Parathyroid adenoma (tissue), 2 donors: ENCODE measurements at regions not wholly inside any gene's neighbourhood (a gene's known extent, or its start where the extent isn't known, plus 50 kb on each side); places are given as distances from the start of the nearest gene placed in this dataset.
A peak's percentile ranks its signal among the peaks of the same experiment; 100 is the strongest.

Experiments
- H2AFZ ChIP-seq: fragments of 300-600 bp; sonication (generic); one replicate; pipeline ENCODE4 v1.7.0; 2017; ENCODE audit warnings: antibody characterized with exemption, mild to moderate bottlenecking
- H3K27ac ChIP-seq: fragments of 300-600 bp; sonication (generic); one replicate; pipeline ENCODE4 v1.7.0; 2017
- H3K27me3 ChIP-seq: fragments of 300-600 bp; sonication (generic); one replicate; pipeline ENCODE4 v1.7.0; 2017; ENCODE audit warnings: low read length; ENCODE audit not compliant: control insufficient read depth, insufficient read depth
- H3K36me3 ChIP-seq: fragments of 300-600 bp; sonication (generic); one replicate; pipeline ENCODE4 v1.7.0; 2017; ENCODE audit warnings: low read length; ENCODE audit not compliant: control insufficient read depth, insufficient read depth
- H3K4me1 ChIP-seq: fragments of 300-600 bp; sonication (generic); one replicate; pipeline ENCODE4 v1.7.0; 2017; ENCODE audit warnings: control low read depth
- H3K4me2 ChIP-seq: fragments of 300-600 bp; sonication (generic); one replicate; pipeline ENCODE4 v1.7.0; 2017; ENCODE audit warnings: low read length
- H3K4me3 ChIP-seq: fragments of 300-600 bp; sonication (generic); one replicate; pipeline ENCODE4 v1.7.0; 2017; ENCODE audit warnings: low read depth, low read length
- H3K79me2 ChIP-seq: fragments of 300-600 bp; sonication (generic); one replicate; pipeline ENCODE4 v1.7.0; 2017; ENCODE audit warnings: control low read depth
- H3K9ac ChIP-seq: fragments of 300-600 bp; sonication (generic); one replicate; pipeline ENCODE4 v1.7.0; 2017; ENCODE audit warnings: mild to moderate bottlenecking
- H3K9me3 ChIP-seq: fragments of 300-600 bp; sonication (generic); one replicate; pipeline ENCODE4 v1.7.0; 2017; ENCODE audit warnings: low read length; ENCODE audit not compliant: control insufficient read depth
- TF ChIP-seq, protein P1 (sequence below): fragments of 300-600 bp; sonication (generic); IDR thresholded peaks from one replicate; pipeline ENCODE4 v1.7.0; 2017; ENCODE audit warnings: antibody characterized with exemption, mild to moderate bottlenecking
- donor health status: primary hyperparathyroidism.

DNA sequence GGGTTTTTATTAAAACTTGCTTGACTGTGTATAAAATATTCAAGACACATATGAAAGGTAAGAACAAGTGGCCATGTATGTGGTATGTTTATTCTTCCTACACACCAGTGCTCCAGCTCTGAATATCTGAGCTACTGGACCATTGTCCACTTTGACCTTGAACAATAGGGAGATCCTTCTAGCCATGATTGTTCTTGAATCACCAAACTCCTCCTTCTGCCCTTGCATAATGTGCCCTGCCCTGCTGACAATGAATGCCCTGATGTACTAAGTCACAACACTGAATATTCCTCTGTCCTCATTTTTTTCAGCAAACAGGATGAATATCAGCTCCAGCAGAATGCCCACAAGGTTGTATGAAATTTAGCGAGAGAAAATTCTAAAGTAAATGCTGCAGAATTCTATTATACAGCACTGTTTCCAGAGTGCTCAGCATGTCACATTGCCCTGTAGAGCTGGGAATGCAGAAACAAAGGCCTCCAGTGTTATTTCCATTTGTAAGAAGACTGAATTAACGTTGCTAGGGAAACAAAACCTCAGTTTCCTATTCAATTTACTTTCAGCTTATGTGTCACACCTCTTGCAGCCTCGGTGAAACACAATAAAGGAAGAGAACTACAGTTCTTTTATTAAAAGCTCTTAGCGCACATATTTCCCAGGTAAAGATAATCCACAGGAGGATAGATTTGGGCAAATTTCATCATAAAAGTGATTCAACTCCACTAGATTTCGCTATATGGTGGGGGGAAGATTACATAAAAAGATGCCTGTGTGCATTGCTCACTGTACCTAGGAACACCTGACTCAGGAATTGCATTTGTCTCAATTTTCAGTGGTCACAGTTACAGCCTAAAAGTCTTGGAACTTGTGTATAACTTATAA lies 187.4 kb upstream of the ATP1B1 start:
- Histone ChIP-seq H3K9me3 (no peaks in the 10 kb centered on the region), H2AFZ (no peak overlapping the region), H3K27ac (no peak overlapping the region), H3K4me1 (peaks cover 3% of the 10 kb centered on the region), H3K9ac (no peak overlapping the region), H3K4me3 (no peak overlapping the region), H3K27me3 (no peaks in the 10 kb centered on the region), H3K36me3 (no peaks in the 10 kb centered on the region), H3K79me2 (no peaks in the 10 kb centered on the region), H3K4me2 (no peak overlapping the region)
- TF ChIP-seq, protein P1, sequence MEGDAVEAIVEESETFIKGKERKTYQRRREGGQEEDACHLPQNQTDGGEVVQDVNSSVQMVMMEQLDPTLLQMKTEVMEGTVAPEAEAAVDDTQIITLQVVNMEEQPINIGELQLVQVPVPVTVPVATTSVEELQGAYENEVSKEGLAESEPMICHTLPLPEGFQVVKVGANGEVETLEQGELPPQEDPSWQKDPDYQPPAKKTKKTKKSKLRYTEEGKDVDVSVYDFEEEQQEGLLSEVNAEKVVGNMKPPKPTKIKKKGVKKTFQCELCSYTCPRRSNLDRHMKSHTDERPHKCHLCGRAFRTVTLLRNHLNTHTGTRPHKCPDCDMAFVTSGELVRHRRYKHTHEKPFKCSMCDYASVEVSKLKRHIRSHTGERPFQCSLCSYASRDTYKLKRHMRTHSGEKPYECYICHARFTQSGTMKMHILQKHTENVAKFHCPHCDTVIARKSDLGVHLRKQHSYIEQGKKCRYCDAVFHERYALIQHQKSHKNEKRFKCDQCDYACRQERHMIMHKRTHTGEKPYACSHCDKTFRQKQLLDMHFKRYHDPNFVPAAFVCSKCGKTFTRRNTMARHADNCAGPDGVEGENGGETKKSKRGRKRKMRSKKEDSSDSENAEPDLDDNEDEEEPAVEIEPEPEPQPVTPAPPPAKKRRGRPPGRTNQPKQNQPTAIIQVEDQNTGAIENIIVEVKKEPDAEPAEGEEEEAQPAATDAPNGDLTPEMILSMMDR: no peak

DNA sequence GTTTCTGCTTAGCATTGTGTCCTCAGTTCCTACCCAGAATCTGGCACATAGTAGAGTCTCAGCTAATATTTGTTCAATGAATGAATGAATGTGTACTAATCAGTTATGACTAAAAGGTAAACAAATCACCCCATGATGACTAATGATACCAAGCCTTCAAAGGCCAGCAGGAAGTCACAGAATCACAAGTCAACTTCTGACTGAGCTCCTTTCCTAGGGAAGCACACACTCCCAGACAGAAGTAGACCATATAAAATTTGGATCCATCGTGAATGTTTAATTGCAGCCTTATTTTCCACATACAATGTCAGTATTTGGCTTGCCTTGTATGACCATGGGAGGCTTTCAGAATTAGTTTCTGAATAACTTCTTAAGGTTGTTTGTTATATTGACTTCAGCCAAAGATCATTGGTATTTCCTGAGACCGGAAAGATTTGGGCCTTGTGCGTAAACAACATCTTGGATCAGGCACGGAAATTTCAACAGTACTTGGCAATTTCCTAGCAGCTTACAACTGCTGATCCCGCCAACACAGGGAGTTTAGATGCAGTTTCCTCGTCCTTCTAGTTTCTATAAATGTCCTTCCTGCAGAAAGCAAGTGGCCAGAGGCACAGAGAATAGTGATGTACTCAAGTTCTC lies 185.9 kb upstream of the ATP1B1 start:
- Histone ChIP-seq H3K36me3 (no peaks in the 10 kb centered on the region), H3K4me1 (peaks cover 3% of the 10 kb centered on the region), H3K4me3 (no peak overlapping the region), H3K4me2 (no peak overlapping the region), H3K9ac (no peak overlapping the region), H3K9me3 (no peaks in the 10 kb centered on the region), H3K27me3 (no peaks in the 10 kb centered on the region), H3K27ac (peak overlapping the region; percentile 36), H3K79me2 (no peaks in the 10 kb centered on the region), H2AFZ (no peak overlapping the region)
- TF ChIP-seq, protein P1: no peak

DNA sequence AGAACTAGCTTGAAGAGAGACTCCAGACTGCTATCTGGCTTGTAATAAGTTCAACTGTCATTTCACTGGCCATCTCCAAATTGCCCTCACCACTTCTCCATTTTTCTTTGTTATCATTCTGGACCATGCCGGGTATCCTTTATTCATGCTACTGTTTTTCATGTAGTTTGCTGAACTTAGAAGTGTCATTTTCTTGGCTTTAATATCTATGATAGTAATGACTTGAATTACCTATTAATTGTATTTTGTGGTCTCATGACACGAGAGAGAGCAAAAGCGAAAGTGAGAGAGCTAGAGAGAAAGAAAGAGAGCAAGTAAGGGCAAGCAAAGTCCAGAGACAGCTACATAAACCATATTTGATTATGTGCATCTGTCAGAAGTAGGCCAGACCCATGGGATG lies 184.9 kb upstream of the ATP1B1 start:
- Histone ChIP-seq H3K79me2 (no peaks in the 10 kb centered on the region), H2AFZ (no peak overlapping the region), H3K27ac (no peak overlapping the region), H3K36me3 (no peaks in the 10 kb centered on the region), H3K9me3 (no peaks in the 10 kb centered on the region), H3K9ac (no peak overlapping the region), H3K4me1 (peaks cover 3% of the 10 kb centered on the region), H3K27me3 (no peaks in the 10 kb centered on the region), H3K4me2 (no peak overlapping the region), H3K4me3 (no peak overlapping the region)
- TF ChIP-seq, protein P1: no peak

DNA sequence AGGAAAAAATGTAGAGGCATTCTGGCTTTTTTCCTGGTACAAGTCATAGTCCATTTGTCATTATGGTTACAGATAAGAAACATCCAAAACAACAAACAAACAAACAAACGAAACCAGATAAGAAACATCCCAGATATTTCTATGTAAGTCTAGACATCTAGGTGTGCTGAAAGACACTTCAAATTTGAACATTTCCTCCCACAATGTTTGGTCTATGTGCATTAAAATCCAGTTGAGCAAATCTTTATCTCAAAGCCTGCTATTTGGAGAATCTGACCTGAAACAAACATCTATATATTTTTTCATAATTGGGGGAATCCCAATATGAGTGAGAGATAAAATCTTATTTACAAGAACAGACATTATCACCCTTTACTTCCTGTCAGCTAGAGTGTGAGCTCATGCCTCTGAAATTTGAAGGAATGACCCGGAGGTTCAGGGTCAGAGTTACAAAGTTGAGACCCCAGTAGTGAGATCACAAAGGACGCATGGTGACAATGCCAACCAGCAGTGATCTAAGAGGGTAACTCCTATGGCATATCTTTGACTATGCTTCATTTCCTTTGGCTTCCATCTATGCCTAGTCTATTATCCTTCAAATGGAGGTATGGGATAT lies 182.9 kb upstream of the ATP1B1 start:
- H3K27me3 ChIP-seq: no peaks in the 10 kb centered on the region
- H3K4me2 ChIP-seq: no peak overlapping the region
- H3K27ac ChIP-seq: no peak overlapping the region
- no peaks in the 10 kb centered on the region for H3K36me3 ChIP-seq
- no peaks in the 10 kb centered on the region for H3K9me3 ChIP-seq
- TF ChIP-seq, protein P1: no peak
- H3K4me1 ChIP-seq: peaks cover 3% of the 10 kb centered on the region
- H2AFZ ChIP-seq: no peak overlapping the region
- no peak overlapping the region for H3K4me3 ChIP-seq
- H3K79me2 ChIP-seq: no peaks in the 10 kb centered on the region
- no peak overlapping the region for H3K9ac ChIP-seq
